HepG2 (cell line): ENCODE measurements at regions not wholly inside any gene's neighbourhood (a gene's known extent, or its start where the extent isn't known, plus 50 kb on each side); places are given as distances from the start of the nearest gene placed in this dataset.

ENCODE experiments used
- ATAC-seq: fragments of 200-7000 bp; cut with Tn5 transposase; 3 replicates; pipeline ENCODE4 v1.9.1; 2020; ENCODE audit warnings: mild to moderate bottlenecking, moderate library complexity
- BruUV-seq: library from RNA; stranded (reverse); fragments of 400-500 nt; replicated peaks from 2 replicates; lab custom pipeline; 2021; lab: Mats Ljungman, UMichigan
- CTCF ChIA-PET: fragments of 300-600 bp; formaldehyde crosslinking; extraction: SDS; loops from one replicate; lab custom pipeline; 2021; ENCODE audit warnings: low total read pairs, inconsistent platforms, low intra/inter-chr PET ratio; lab: Yijun Ruan, JAX
- POLR2A ChIA-PET: fragments of 350-600 bp; sonication (Branson Sonifier 250); formaldehyde crosslinking; loops from one replicate; lab custom pipeline; 2020; ENCODE audit warnings: antibody characterized with exemption, inconsistent platforms; lab: Yijun Ruan, JAX
- DNase-seq: peaks from one replicate; pipeline ENCODE4 v3.0.0-alpha.2; 2015; ENCODE audit warnings: low spot score
- FAIRE-seq: peaks from 3 replicates; lab custom pipeline; 2011; peaks lifted over from hg19 to GRCh38; lab: Jason Lieb, UNC
- H2AFZ ChIP-seq: one replicate; pipeline ENCODE4 v1.6.1; 2011; ENCODE audit warnings: low read length, inconsistent platforms
- H3K27ac ChIP-seq: fragments of 300-600 bp; 3 replicates; pipeline ENCODE4 v1.8.0; 2011; ENCODE audit warnings: mixed run types, mild to moderate bottlenecking, mixed read lengths, low read length, inconsistent platforms; ENCODE audit not compliant: insufficient read depth; ENCODE audit errors: extremely low read length
- H3K27me3 ChIP-seq, 2 experiments: fragments of 200-600 bp in 1 of 2; 2 replicates in 1 of 2; 3 replicates in 1 of 2; pipeline versions ENCODE4 v1.6.0 to v1.8.0; 2011; ENCODE audit warnings: low read length in 2 of 2, mild to moderate bottlenecking in 2 of 2, moderate library complexity in 2 of 2, inconsistent platforms in 1 of 2; ENCODE audit not compliant: insufficient read depth in 2 of 2, control insufficient read depth in 1 of 2
- H3K36me3 ChIP-seq, 2 experiments: fragments of 200-600 bp in 1 of 2; replicated peaks in 1 of 2; 2 replicates in 1 of 2; 3 replicates in 1 of 2; pipeline versions ENCODE4 v1.5.1 to v1.8.0; 2011; ENCODE audit warnings: low read length in 2 of 2, inconsistent platforms in 1 of 2; ENCODE audit not compliant: insufficient read depth in 2 of 2, control insufficient read depth in 1 of 2
- H3K4me1 ChIP-seq: 2 replicates; pipeline ENCODE4 v1.5.1; 2012; ENCODE audit warnings: low read length, inconsistent platforms; ENCODE audit not compliant: insufficient read depth
- H3K4me2 ChIP-seq: 2 replicates; pipeline ENCODE4 v1.6.0; 2011; ENCODE audit warnings: low read depth, low read length, inconsistent platforms
- H3K4me3 ChIP-seq, 3 experiments: fragments of 200-600 bp in 1 of 3; sonication (generic), shearing (Covaris generic) in 1 of 3; replicated peaks in 1 of 3; 2 replicates each; pipeline ENCODE4 v1.5.1; 2011 to 2016; ENCODE audit warnings: low read length in 3 of 3, inconsistent platforms in 2 of 3, low read depth in 2 of 3, mild to moderate bottlenecking in 2 of 3, control low read depth in 1 of 3, mixed read lengths in 1 of 3; ENCODE audit not compliant: insufficient read depth in 1 of 3
- H3K79me2 ChIP-seq: one replicate; pipeline ENCODE4 v1.6.1; 2011; ENCODE audit warnings: low read length, inconsistent platforms; ENCODE audit not compliant: insufficient read depth
- H3K9ac ChIP-seq: 2 replicates; pipeline ENCODE4 v1.6.0; 2011; ENCODE audit warnings: mild to moderate bottlenecking, low read depth, low read length, inconsistent platforms; ENCODE audit not compliant: insufficient read depth
- H3K9me3 ChIP-seq: 2 replicates; pipeline ENCODE4 v1.5.1; 2012; ENCODE audit warnings: mild to moderate bottlenecking, low read length
- H4K20me1 ChIP-seq: 2 replicates; pipeline ENCODE4 v1.6.0; 2011; ENCODE audit warnings: inconsistent platforms, mild to moderate bottlenecking, low read length, moderate library complexity; ENCODE audit not compliant: insufficient read depth
- AKNA ChIP-seq: sonication (generic); formaldehyde crosslinking; IDR thresholded peaks from 2 replicates; pipeline ENCODE4 v1.4.0; 2020; ENCODE audit warnings: missing genetic modification reagents, borderline replicate concordance
- ASH2L ChIP-seq: fragments of 300-600, 200-600 bp; sonication (generic); IDR thresholded peaks from 2 replicates; pipeline ENCODE4 v1.7.0; 2017; ENCODE audit warnings: low read depth, mild to moderate bottlenecking, moderate library complexity, mixed read lengths, low read length; ENCODE audit not compliant: insufficient read length
- ATF2 ChIP-seq: sonication (generic); formaldehyde crosslinking; IDR thresholded peaks from 2 replicates; pipeline ENCODE4 v1.4.0; 2020; ENCODE audit warnings: missing genetic modification reagents
- CCAR2 ChIP-seq: fragments of 200-400 bp; formaldehyde crosslinking; optimal IDR thresholded peaks from 2 replicates; pipeline ENCODE3; 2018; ENCODE audit warnings: low read depth, mild to moderate bottlenecking, low read length, moderate library complexity
- CHD4 ChIP-seq: fragments of 200-600 bp; sonication (generic); IDR thresholded peaks from 2 replicates; pipeline ENCODE4 v1.7.0; 2017; ENCODE audit warnings: mild to moderate bottlenecking, low read length, borderline replicate concordance
- GABPA ChIP-seq, 2 experiments: IDR thresholded peaks; 2 replicates each; pipeline ENCODE4 v1.6.1; 2011 to 2016; ENCODE audit warnings: low read depth in 2 of 2, low read length in 1 of 2, missing biosample characterization in 1 of 2, missing genetic modification characterization in 1 of 2
- HMG20B ChIP-seq: conservative IDR thresholded peaks from 2 replicates; pipeline ENCODE4 v1.6.1; 2016; ENCODE audit warnings: missing genetic modification reagents, missing compliant biosample characterization
- NCOA5 ChIP-seq: sonication (generic); formaldehyde crosslinking; IDR thresholded peaks from 2 replicates; pipeline ENCODE4 v1.4.0; 2020; ENCODE audit warnings: missing genetic modification reagents
- PAF1 ChIP-seq: IDR thresholded peaks from 2 replicates; pipeline ENCODE4 v1.6.1; 2016; ENCODE audit warnings: missing genetic modification reagents, missing compliant biosample characterization
- RELA ChIP-seq: sonication (generic); formaldehyde crosslinking; IDR thresholded peaks from 2 replicates; pipeline ENCODE4 v1.4.0; 2020; ENCODE audit warnings: missing genetic modification reagents
- SIN3B ChIP-seq: fragments of 150-350 bp; IDR thresholded peaks from 2 replicates; pipeline ENCODE4 v1.6.1; 2014; ENCODE audit warnings: low read length
- ZNF142 ChIP-seq: sonication (generic); formaldehyde crosslinking; IDR thresholded peaks from 2 replicates; pipeline ENCODE4 v1.4.0; 2020; ENCODE audit warnings: missing genetic modification reagents
- ZNF431 ChIP-seq: sonication (generic); formaldehyde crosslinking; IDR thresholded peaks from 2 replicates; pipeline ENCODE4 v1.9.0; 2022; ENCODE audit warnings: missing genetic modification reagents, low read depth, mild to moderate bottlenecking, borderline replicate concordance
- ZNF607 ChIP-seq: sonication (generic); formaldehyde crosslinking; IDR thresholded peaks from 2 replicates; pipeline ENCODE4 v1.5.1; 2020; ENCODE audit warnings: missing genetic modification reagents, mild to moderate bottlenecking, borderline replicate concordance
- WGBS: methylation state at CpG from one replicate; pipeline ENCODE4 v1.1.6; 2017; ENCODE audit warnings: low lambda C conversion rate; 5-methylcytosine and 5-hydroxymethylcytosine counted together
- in situ Hi-C: cut with HindIII; loops from 2 replicates; pipeline ENCODE4 v1.10.0; 2017; ENCODE audit warnings: low pct_unique_long_range_greater_than_20kb; ENCODE audit not compliant: extremely low pct_ligation_motif_present
- intact Hi-C: fragments of 100-400 bp; cut with micrococcal nuclease; formaldehyde crosslinking; loops from one replicate; pipeline ENCODE4 v1.10.0; 2022; ENCODE audit not compliant: unreplicated experiment

- ATAC-seq = no peak
- H3K9me3 ChIP-seq = no peaks in the 10 kb centered on the region
- no peaks in the 10 kb centered on the region for H3K36me3 ChIP-seq
- intact Hi-C loops = no loop called here
- no peaks in the 10 kb centered on the region for H3K4me1 ChIP-seq
- BruUV-seq = no TSS peak
- no peak overlapping the region for H2AFZ ChIP-seq
- H3K27ac ChIP-seq = no peak overlapping the region
- POLR2A ChIA-PET = no interaction called here
- no peaks in the 10 kb centered on the region for H4K20me1 ChIP-seq
- peaks cover 0 to 5% of the 10 kb centered on the region in 2 experiments; a peak in 3 of 5 replicates for H3K27me3 ChIP-seq
- no peak for DNase-seq
- no peak for FAIRE-seq
- no peak overlapping the region for H3K9ac ChIP-seq
- no peak overlapping the region for H3K4me2 ChIP-seq
- WGBS = 12% methylated on average over 3 of the region's 3 CpGs
- no peaks in the 10 kb centered on the region for H3K79me2 ChIP-seq
- CTCF ChIA-PET = no interaction called here
- no peak overlapping the region for H3K4me3 ChIP-seq
- in situ Hi-C loops = no loop called here
- TF ChIP-seq GABPA (IDR thresholded peaks at IDR 0.05; ENCODE audit: low read depth, low read length) = no peak
- no peak for TF ChIP-seq GABPA (CRISPR knock-in tag; IDR thresholded peaks at IDR 0.05; ENCODE audit: low read depth)
- no peak for TF ChIP-seq SIN3B
- no peak for TF ChIP-seq ZNF142 (CRISPR knock-in tag)
- no peak for TF ChIP-seq NCOA5
- TF ChIP-seq RELA (CRISPR knock-in tag) = no peak
- no peak for TF ChIP-seq ZNF431
- TF ChIP-seq CCAR2 = no peak
- no peak for TF ChIP-seq HMG20B (CRISPR knock-in tag)
- TF ChIP-seq CHD4 = no peak
- TF ChIP-seq ATF2 (CRISPR knock-in tag) = no peak
- no peak for TF ChIP-seq ASH2L
- TF ChIP-seq AKNA = no peak
- no peak for TF ChIP-seq ZNF607 (CRISPR knock-in tag)
- TF ChIP-seq PAF1 (CRISPR knock-in tag) = no peak
Measured at GRCh38 chr4:41426539-41426938, 111.4 kb upstream of the LIMCH1 start.
